KMS-11 (cell line): ENCODE measurements at regions not wholly inside any gene's neighbourhood (a gene's known extent, or its start where the extent isn't known, plus 50 kb on each side); places are given as distances from the start of the nearest gene placed in this dataset.

Source experiments
- H2AFZ ChIP-seq: fragments of 200-600 bp; sonication (generic); 2 replicates; pipeline ENCODE4 v1.6.1; 2016; ENCODE audit warnings: antibody characterized with exemption, mixed run types, low read depth
- H3K27ac ChIP-seq: fragments of 200-600 bp; sonication (generic); 2 replicates; pipeline ENCODE4 v1.6.1; 2016; ENCODE audit warnings: mild to moderate bottlenecking, mixed run types
- H3K27me3 ChIP-seq: fragments of 200-600 bp; sonication (generic); 2 replicates; pipeline ENCODE4 v1.6.1; 2017; ENCODE audit warnings: mild to moderate bottlenecking, low read depth, mixed run types, moderate library complexity; ENCODE audit not compliant: insufficient read depth
- H3K36me3 ChIP-seq: fragments of 200-600 bp; sonication (generic); 2 replicates; pipeline ENCODE4 v1.6.1; 2017; ENCODE audit warnings: mild to moderate bottlenecking, mixed run types; ENCODE audit not compliant: insufficient read depth
- H3K4me1 ChIP-seq: fragments of 200-600 bp; sonication (generic); 2 replicates; pipeline ENCODE4 v1.6.1; 2016; ENCODE audit warnings: mild to moderate bottlenecking, low read depth, mixed run types; ENCODE audit not compliant: poor library complexity, severe bottlenecking
- H3K4me2 ChIP-seq: fragments of 200-600 bp; sonication (generic); 2 replicates; pipeline ENCODE4 v1.7.0; 2016; ENCODE audit warnings: mild to moderate bottlenecking, mixed run types
- H3K4me3 ChIP-seq: fragments of 200-600 bp; sonication (generic); IDR thresholded peaks from 2 replicates; pipeline ENCODE4 v1.6.1; 2017; ENCODE audit warnings: low read depth, low read length, mixed read lengths; ENCODE audit not compliant: insufficient read depth
- H3K79me2 ChIP-seq: fragments of 200-600 bp; sonication (generic); 2 replicates; pipeline ENCODE4 v1.6.1; 2016; ENCODE audit warnings: low read depth, mixed run types; ENCODE audit not compliant: insufficient read depth
- H3K9ac ChIP-seq: fragments of 200-600 bp; sonication (generic); 2 replicates; pipeline ENCODE4 v1.6.1; 2016; ENCODE audit warnings: mild to moderate bottlenecking, mixed run types
- H4K20me1 ChIP-seq: fragments of 200-600 bp; sonication (generic); 2 replicates; pipeline ENCODE4 v1.6.1; 2016; ENCODE audit warnings: mild to moderate bottlenecking, mixed run types; ENCODE audit not compliant: insufficient read depth
- TF ChIP-seq, protein P1 (sequence below): fragments of 200-600 bp; sonication (generic); conservative IDR thresholded peaks from 2 replicates; pipeline ENCODE4 v1.6.1; 2017; ENCODE audit warnings: low read depth, mild to moderate bottlenecking, antibody characterized with exemption, low read length, moderate library complexity, mixed read lengths

- Histone ChIP-seq H3K9ac (no peak overlapping the region), H3K4me3 (no peak overlapping the region), H3K27ac (no peak overlapping the region), H3K27me3 (no peaks in the 10 kb centered on the region), H4K20me1 (no peaks in the 10 kb centered on the region), H3K4me2 (no peak overlapping the region), H3K36me3 (no peaks in the 10 kb centered on the region), H2AFZ (no peak overlapping the region), H3K4me1 (no peaks in the 10 kb centered on the region), H3K79me2 (no peaks in the 10 kb centered on the region)
- TF ChIP-seq, protein P1, sequence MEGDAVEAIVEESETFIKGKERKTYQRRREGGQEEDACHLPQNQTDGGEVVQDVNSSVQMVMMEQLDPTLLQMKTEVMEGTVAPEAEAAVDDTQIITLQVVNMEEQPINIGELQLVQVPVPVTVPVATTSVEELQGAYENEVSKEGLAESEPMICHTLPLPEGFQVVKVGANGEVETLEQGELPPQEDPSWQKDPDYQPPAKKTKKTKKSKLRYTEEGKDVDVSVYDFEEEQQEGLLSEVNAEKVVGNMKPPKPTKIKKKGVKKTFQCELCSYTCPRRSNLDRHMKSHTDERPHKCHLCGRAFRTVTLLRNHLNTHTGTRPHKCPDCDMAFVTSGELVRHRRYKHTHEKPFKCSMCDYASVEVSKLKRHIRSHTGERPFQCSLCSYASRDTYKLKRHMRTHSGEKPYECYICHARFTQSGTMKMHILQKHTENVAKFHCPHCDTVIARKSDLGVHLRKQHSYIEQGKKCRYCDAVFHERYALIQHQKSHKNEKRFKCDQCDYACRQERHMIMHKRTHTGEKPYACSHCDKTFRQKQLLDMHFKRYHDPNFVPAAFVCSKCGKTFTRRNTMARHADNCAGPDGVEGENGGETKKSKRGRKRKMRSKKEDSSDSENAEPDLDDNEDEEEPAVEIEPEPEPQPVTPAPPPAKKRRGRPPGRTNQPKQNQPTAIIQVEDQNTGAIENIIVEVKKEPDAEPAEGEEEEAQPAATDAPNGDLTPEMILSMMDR: no peak
These were observed 155.8 kb downstream of the FAM43A start for GRCh38 chr3:194841515-194841841.

- H4K20me1 ChIP-seq: no peaks in the 10 kb centered on the region
- no peaks in the 10 kb centered on the region for H3K27me3 ChIP-seq
- H3K9ac ChIP-seq: no peak overlapping the region
- no peak overlapping the region for H3K4me3 ChIP-seq
- H3K4me2 ChIP-seq: no peak overlapping the region
- TF ChIP-seq, protein P1: no peak
- no peak overlapping the region for H2AFZ ChIP-seq
- H3K36me3 ChIP-seq: no peaks in the 10 kb centered on the region
- H3K79me2 ChIP-seq: no peaks in the 10 kb centered on the region
- no peaks in the 10 kb centered on the region for H3K4me1 ChIP-seq
- no peak overlapping the region for H3K27ac ChIP-seq
These were observed 157.9 kb downstream of the FAM43A start for GRCh38 chr3:194843556-194843955.

DNA sequence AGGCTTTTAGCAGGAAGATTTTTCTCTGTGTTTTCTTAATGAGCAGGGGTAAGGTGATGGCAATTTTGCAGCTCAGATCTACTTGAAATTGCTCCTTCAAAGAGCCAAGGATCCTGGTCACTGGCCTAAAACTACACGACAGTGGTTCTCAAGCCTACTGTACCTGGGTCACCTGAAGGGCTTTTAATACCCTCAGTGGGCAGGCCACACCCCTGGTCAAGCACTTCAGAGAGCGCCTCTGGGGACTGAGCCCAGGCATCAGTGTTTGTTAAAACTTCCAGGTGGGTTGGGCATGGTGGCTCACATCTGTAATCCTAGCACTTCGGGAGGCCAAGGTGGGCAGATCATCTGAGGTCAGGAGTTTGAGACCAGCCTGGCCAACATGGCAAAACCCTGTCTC lies 158.4 kb downstream of the FAM43A start:
- no peak overlapping the region for H3K4me3 ChIP-seq
- no peak overlapping the region for H3K4me2 ChIP-seq
- TF ChIP-seq, protein P1: no peak
- no peaks in the 10 kb centered on the region for H4K20me1 ChIP-seq
- H3K9ac ChIP-seq: no peak overlapping the region
- H3K36me3 ChIP-seq: no peaks in the 10 kb centered on the region
- no peaks in the 10 kb centered on the region for H3K79me2 ChIP-seq
- no peak overlapping the region for H2AFZ ChIP-seq
- no peak overlapping the region for H3K27ac ChIP-seq
- H3K4me1 ChIP-seq: no peaks in the 10 kb centered on the region
- H3K27me3 ChIP-seq: no peaks in the 10 kb centered on the region

- TF ChIP-seq, protein P1: no peak
These were observed 163.6 kb downstream of the FAM43A start for GRCh38 chr3:194849166-194849875.

More at GRCh38 chr3:194849166-194849875, 163.6 kb downstream of the FAM43A start:
- H3K4me3 ChIP-seq: no peak overlapping the region
- no peaks in the 10 kb centered on the region for H3K27me3 ChIP-seq
- no peak overlapping the region for H3K9ac ChIP-seq
- no peak overlapping the region for H3K27ac ChIP-seq
- no peaks in the 10 kb centered on the region for H4K20me1 ChIP-seq
- no peaks in the 10 kb centered on the region for H3K79me2 ChIP-seq
- H3K36me3 ChIP-seq: no peaks in the 10 kb centered on the region
- H3K4me1 ChIP-seq: no peaks in the 10 kb centered on the region
- H3K4me2 ChIP-seq: no peak overlapping the region
- no peak overlapping the region for H2AFZ ChIP-seq
